GM12891 (cell line): ENCODE measurements at regions not wholly inside any gene's neighbourhood (a gene's known extent, or its start where the extent isn't known, plus 50 kb on each side); places are given as distances from the start of the nearest gene placed in this dataset.

Experiments
- DNase-seq: peaks from one replicate; pipeline ENCODE4 v3.0.0; 2011; ENCODE audit warnings: low spot score; ENCODE audit not compliant: insufficient read length
- FAIRE-seq: peaks from 2 replicates; lab custom pipeline; 2011; peaks lifted over from hg19 to GRCh38; lab: Jason Lieb, UNC
- PAX5 ChIP-seq: IDR thresholded peaks from 2 replicates; pipeline ENCODE4 v1.6.1; 2011; ENCODE audit warnings: low read length, moderate library complexity, mild to moderate bottlenecking; ENCODE audit not compliant: insufficient read depth, severe bottlenecking
- POLR2A ChIP-seq: IDR thresholded peaks from 2 replicates; pipeline ENCODE4 v1.6.1; 2011; ENCODE audit warnings: low read depth, low read length, control low read depth
- POLR2AphosphoS5 ChIP-seq: IDR thresholded peaks from 2 replicates; pipeline ENCODE4 v1.6.1; 2011; ENCODE audit warnings: low read depth, low read length, control low read depth
- POU2F2 ChIP-seq: IDR thresholded peaks from 2 replicates; pipeline ENCODE4 v1.6.1; 2011; ENCODE audit warnings: low read depth, mild to moderate bottlenecking, control low read depth, low read length, moderate library complexity
- SPI1 ChIP-seq: IDR thresholded peaks from 2 replicates; pipeline ENCODE4 v1.6.1; 2011; ENCODE audit warnings: low read depth, low read length, control low read depth
- TAF1 ChIP-seq: IDR thresholded peaks from 2 replicates; pipeline ENCODE4 v1.6.1; 2011; ENCODE audit warnings: low read depth, low read length, control low read depth

DNA sequence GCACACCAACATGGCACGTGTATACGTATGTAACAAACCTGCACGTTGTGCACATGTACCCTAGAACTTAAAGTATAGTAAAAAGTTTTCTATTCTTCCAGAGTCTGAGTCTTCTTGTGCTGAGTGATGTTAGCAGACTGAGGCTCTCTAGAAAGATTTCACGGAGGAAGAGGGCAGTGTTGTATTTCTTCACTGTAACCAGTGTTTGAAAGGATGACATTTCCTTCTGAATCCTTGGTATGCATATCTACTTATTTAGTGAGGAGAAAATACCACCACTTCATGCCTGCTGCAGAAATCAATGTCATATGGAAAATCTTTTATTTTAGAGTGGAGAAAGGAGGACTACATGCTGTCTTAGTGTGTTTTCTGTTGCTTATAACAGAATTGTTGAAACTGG is 357.1 kb downstream of the CCDC85A start:
- FAIRE-seq (no peak), DNase-seq (no peak)
- TF ChIP-seq TAF1 (no peak), POLR2AphosphoS5 (no peak), PAX5 (no peak), POLR2A (no peak)

DNA sequence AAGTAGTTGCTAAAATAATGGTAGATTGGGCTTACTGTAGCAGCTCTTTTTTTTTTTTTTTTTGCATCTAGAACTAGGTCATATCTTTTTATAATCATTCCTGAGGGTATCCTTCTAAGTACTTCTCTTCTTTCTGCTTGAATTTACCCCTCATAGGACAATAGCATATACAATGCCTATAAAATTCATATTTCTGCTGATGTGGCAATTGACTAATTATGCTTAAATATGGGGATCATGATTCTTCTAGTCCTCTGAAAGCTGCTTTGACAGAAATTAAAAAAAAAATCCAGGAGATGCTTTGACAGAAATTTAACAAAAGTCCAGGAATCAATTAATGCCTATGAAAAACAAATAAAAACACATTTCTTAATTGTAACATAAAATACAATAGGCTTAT is 358.4 kb downstream of the CCDC85A start:
- DNase-seq (no peak), FAIRE-seq (no peak)
- TF ChIP-seq PAX5 (no peak), TAF1 (no peak), POU2F2 (no peak), SPI1 (no peak), POLR2AphosphoS5 (no peak), POLR2A (no peak)

DNA sequence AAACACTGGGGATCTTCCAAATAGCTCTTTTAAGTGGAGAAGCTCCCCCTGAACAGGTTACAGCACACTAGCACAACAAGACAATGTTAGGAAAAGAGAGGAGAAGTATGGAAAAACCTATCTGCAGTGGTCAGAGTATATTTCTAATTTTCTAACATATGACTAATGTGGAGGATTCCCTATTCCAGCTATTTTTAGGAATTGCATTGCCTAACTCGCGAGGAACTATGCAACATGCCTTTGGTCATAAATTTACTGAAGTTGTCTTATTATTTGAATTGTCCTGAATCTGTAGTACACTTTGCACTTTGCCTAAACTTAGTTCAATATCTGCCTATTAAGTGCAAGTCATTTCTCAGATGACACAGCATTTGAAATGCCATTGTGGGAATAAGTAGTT is 381.4 kb downstream of the CCDC85A start:
- DNase-seq (no peak), FAIRE-seq (no peak)
- TF ChIP-seq SPI1, result no peak
- TF ChIP-seq PAX5, result no peak
- no peak for TF ChIP-seq POU2F2

DNA sequence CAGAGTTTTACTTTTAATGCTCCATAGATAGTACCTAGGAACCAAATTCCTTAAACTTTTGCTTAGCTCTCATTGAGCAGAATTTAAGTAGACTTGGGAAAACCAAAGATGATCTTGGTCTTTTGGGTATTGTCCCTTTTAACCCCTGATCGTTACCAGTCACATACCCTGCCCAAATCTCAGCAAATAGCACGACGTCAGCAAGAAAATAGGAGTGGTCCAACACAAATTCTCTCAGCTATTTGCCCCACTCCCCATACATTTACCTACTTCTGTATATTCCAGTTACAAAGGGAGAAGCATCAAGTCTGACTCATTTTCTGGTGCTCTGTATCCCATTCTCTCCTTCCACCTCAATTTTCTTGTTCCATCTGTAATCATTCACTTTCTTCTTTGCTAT is 387.3 kb downstream of the CCDC85A start:
- FAIRE-seq (no peak), DNase-seq (no peak)
- TF ChIP-seq PAX5 (no peak), SPI1 (no peak), POLR2A (no peak), POU2F2 (no peak), POLR2AphosphoS5 (no peak), TAF1 (no peak)

DNA sequence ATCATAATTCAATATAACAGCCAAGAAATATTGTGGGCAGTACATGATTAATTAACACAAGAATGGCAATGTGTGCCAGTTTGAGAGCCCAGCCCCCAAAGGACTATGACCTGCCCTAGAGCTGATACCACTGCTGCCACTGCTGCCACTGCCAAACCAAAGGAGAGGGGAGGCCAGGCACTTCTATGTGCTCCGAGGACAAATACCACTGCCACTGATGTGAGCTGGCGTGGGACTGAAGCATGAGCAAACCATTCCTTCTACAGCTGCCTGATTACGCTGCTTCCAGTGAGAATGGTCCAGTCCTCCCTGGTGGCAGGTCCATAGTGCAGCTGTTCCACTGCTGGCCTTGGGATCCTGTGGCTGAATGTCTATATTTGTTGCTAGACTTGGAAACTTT is 392.2 kb downstream of the CCDC85A start:
- TF ChIP-seq SPI1 (no peak), POU2F2 (no peak), POLR2A (no peak), POLR2AphosphoS5 (no peak), TAF1 (no peak), PAX5 (no peak)
- DNase-seq, result no peak
- FAIRE-seq, result no peak

DNA sequence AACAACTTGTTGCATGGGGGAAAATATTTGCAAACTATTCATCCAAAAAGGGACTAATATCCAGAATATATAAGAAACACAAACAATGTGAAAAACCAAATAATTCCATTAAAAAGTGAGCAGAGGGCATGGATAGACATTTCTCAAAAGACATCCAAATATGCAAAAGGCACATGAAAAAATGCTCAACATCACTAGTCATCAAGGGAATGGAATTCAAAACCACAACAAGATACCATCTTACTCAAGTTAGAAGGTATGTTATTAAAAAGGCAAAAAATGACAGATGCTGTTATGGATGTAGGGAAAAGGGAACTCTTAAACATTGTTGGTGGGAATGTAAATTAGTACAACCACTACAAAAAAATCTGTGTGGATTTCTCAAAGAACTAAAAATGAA is 396.5 kb downstream of the CCDC85A start:
- FAIRE-seq, result no peak

DNA sequence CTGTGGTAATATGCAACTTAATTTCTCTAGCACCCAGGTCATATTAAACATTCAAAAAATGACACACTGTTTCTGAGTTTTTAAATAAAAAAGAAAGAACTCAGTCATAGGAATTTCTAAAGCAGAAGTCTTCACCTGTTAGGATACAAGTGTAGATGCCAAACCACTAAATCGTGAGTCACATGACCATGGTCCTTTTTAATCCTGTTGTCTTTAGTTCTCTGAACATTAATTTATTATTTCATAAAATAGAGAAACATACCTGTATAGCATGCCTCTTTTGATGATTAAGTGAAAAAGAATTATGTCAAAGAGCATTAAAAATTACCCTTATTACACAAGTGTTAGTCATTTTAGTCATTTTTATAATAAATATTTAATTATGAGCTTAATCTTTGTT is 398.8 kb downstream of the CCDC85A start:
- DNase-seq (no peak), FAIRE-seq (no peak)
- TF ChIP-seq SPI1 (no peak), PAX5 (no peak), POU2F2 (no peak), POLR2AphosphoS5 (no peak)

More for the DNA sequence above, 396.5 kb downstream of the CCDC85A start:
- no peak for DNase-seq
- no peak for TF ChIP-seq POU2F2
- TF ChIP-seq TAF1, result no peak
- no peak for TF ChIP-seq POLR2AphosphoS5
- TF ChIP-seq POLR2A, result no peak
- TF ChIP-seq SPI1, result no peak
- TF ChIP-seq PAX5, result no peak

DNA sequence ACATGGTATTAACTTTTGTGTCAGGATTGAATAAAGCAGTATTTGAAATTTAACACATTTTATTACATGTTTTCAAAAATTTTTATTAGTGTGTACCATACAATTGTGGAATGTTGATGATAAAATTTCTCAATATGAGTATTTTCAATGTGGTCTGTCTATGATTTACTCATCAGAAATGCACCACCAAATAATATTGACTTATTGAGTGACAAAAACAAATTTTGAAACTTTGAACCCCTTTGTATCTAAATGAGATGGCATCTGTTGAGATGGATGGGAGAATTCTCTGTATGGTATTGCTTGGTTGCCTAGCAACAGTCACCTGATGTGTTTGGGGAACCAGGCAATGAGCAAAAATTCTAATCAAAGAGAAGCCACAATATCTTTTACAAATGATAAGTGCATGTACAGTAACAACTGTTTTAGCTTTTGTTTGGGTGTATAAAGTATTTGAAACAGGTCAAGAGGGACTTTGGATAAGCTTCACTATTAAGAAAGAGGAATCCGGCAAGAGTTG is 400.1 kb downstream of the CCDC85A start:
- DNase-seq (no peak), FAIRE-seq (no peak)
- TF ChIP-seq POLR2A, result no peak
- TF ChIP-seq SPI1, result no peak
- no peak for TF ChIP-seq PAX5
- TF ChIP-seq TAF1, result no peak
- no peak for TF ChIP-seq POLR2AphosphoS5
- TF ChIP-seq POU2F2, result no peak

DNA sequence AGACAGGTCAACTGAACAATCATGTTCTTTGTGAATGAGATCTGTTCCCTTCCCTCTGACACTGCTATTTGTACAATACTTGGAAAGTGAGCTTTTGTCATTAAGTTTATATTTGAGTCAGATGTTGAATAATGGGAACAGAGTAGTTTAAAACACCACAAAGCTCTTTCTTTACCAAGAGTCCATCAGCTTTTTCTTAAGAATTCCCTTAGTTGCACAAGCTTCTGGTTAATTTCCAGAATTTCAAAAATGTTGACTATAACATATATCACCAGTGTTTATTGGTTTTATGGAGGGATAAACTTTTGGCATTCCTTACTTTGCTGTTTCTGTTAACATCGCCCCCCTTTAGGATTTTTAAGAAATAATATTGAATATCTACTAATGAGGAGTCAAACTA is 403.7 kb downstream of the CCDC85A start:
- FAIRE-seq (no peak), DNase-seq (no peak)
- TF ChIP-seq POLR2A (no peak), POU2F2 (no peak)

DNA sequence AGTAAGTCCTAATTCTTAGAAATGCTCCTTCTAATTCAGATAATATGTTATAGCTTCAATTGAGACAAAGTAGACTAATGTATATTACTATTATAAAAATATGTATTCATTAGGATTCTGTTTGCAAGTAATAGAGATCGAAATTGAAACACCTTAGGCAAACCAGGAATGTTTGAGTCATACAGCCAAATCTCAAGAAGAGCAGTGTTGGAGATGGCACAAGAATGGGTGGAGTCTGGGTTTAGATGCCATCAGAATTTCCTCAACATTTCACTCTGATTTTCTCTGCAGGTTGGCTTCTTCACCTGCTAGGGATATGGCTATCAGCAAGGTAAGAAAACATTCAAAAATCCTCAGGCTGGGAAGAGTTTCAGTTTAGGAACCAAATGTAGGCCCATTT is 405.4 kb downstream of the CCDC85A start:
- TF ChIP-seq TAF1 (no peak), POU2F2 (no peak), POLR2A (no peak), SPI1 (no peak), POLR2AphosphoS5 (no peak), PAX5 (no peak)
- no peak for DNase-seq
- no peak for FAIRE-seq

DNA sequence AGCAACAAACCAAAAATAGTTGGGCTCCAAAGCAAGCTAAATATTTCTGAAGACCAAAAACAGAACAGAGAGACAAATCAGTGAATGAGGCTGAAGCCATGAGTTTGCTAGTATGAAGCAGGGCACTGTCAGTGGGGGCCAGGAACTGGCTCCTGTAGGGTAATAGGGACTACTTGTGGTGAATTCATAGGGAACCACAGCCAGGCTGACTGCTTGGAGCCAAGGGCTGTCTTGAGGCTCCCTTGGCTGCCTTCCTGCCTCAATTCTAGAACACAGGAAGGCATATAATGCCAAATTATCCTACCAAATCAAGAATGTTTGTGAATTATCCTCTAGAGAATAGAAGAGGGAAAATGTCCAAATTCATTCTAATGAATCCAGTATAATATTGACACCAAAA is 406.0 kb downstream of the CCDC85A start:
- no peak for FAIRE-seq
- no peak for TF ChIP-seq POLR2A
- DNase-seq, result no peak
